HepG2 (cell line): ENCODE measurements at regions not wholly inside any gene's neighbourhood (a gene's known extent, or its start where the extent isn't known, plus 50 kb on each side); places are given as distances from the start of the nearest gene placed in this dataset.
A peak's percentile ranks its signal among the peaks of the same experiment; 100 is the strongest.

ENCODE experiments used
- ARHGAP35 ChIP-seq: sonication (generic); formaldehyde crosslinking; IDR thresholded peaks from 2 replicates; pipeline ENCODE4 v1.9.0; 2022; ENCODE audit warnings: mild to moderate bottlenecking, inconsistent platforms, moderate library complexity, missing genetic modification reagents, borderline replicate concordance
- ATM ChIP-seq: fragments of 450-650 bp; IDR thresholded peaks from 2 replicates; pipeline ENCODE4 v1.7.1; 2017; ENCODE audit warnings: mild to moderate bottlenecking, borderline replicate concordance
- CBX5 ChIP-seq: sonication (generic); formaldehyde crosslinking; IDR thresholded peaks from 2 replicates; pipeline ENCODE4 v1.4.0; 2020; ENCODE audit warnings: missing genetic modification reagents, borderline replicate concordance
- DNMT1 ChIP-seq: sonication (generic); formaldehyde crosslinking; IDR thresholded peaks from 2 replicates; pipeline ENCODE4 v1.5.1; 2020; ENCODE audit warnings: mild to moderate bottlenecking, missing genetic modification reagents
- EEA1 ChIP-seq: sonication (generic); formaldehyde crosslinking; IDR thresholded peaks from 2 replicates; pipeline ENCODE4 v1.5.1; 2020; ENCODE audit warnings: mild to moderate bottlenecking, missing genetic modification reagents, borderline replicate concordance
- HMG20A ChIP-seq: IDR thresholded peaks from 2 replicates; pipeline ENCODE4 v1.6.1; 2016; ENCODE audit warnings: borderline replicate concordance
- HOXA5 ChIP-seq: sonication (generic); formaldehyde crosslinking; IDR thresholded peaks from 2 replicates; pipeline ENCODE4 v1.4.0; 2020; ENCODE audit warnings: missing genetic modification reagents
- KLF9 ChIP-seq: IDR thresholded peaks from 2 replicates; pipeline ENCODE4 v1.6.1; 2016; ENCODE audit warnings: low read depth
- MNT ChIP-seq: fragments of 450-650 bp; IDR thresholded peaks from 2 replicates; pipeline ENCODE4 v1.6.1; 2016
- NFIB ChIP-seq: sonication (generic); formaldehyde crosslinking; IDR thresholded peaks from 2 replicates; pipeline ENCODE4 v1.9.0; 2021; ENCODE audit warnings: missing genetic modification reagents, mild to moderate bottlenecking, borderline replicate concordance
- NFYB ChIP-seq: sonication (generic); formaldehyde crosslinking; IDR thresholded peaks from 2 replicates; pipeline ENCODE4 v1.4.0; 2020; ENCODE audit warnings: missing genetic modification reagents
- PRPF4 ChIP-seq: fragments of 200-400 bp; formaldehyde crosslinking; IDR thresholded peaks from 2 replicates; pipeline ENCODE4 v1.6.1; 2016; ENCODE audit warnings: low read length, low read depth; ENCODE audit not compliant: poor library complexity, severe bottlenecking
- RAD21 ChIP-seq: fragments of 450-650 bp; formaldehyde crosslinking; IDR thresholded peaks from 2 replicates; pipeline ENCODE4 v1.5.0; 2020; ENCODE audit warnings: mild to moderate bottlenecking
- RFX5 ChIP-seq: IDR thresholded peaks from 2 replicates; pipeline ENCODE4 v1.6.1; 2011; ENCODE audit warnings: low read depth, low read length, improper control_type of control experiment
- STAT5B ChIP-seq: sonication (generic); formaldehyde crosslinking; IDR thresholded peaks from 2 replicates; pipeline ENCODE4 v1.4.0; 2020; ENCODE audit warnings: missing genetic modification reagents
- U2AF2 ChIP-seq: fragments of 200-400 bp; formaldehyde crosslinking; IDR thresholded peaks from 2 replicates; pipeline ENCODE4 v1.6.1; 2017; ENCODE audit warnings: low read depth, mild to moderate bottlenecking, low read length
- ZBTB7B ChIP-seq: sonication (generic); formaldehyde crosslinking; IDR thresholded peaks from 2 replicates; pipeline ENCODE4 v1.4.0; 2020; ENCODE audit warnings: missing genetic modification reagents
- ZFP91 ChIP-seq: sonication (generic); formaldehyde crosslinking; IDR thresholded peaks from 2 replicates; pipeline ENCODE4 v1.9.0; 2022; ENCODE audit warnings: missing genetic modification reagents, mild to moderate bottlenecking, borderline replicate concordance
- ZNF460 ChIP-seq: sonication (generic); formaldehyde crosslinking; IDR thresholded peaks from 2 replicates; pipeline ENCODE4 v1.5.1; 2020; ENCODE audit warnings: missing genetic modification reagents, mild to moderate bottlenecking, borderline replicate concordance
- ZNF484 ChIP-seq: sonication (generic); formaldehyde crosslinking; IDR thresholded peaks from 2 replicates; pipeline ENCODE4 v1.5.1; 2020; ENCODE audit warnings: mild to moderate bottlenecking, low read depth, missing genetic modification reagents, borderline replicate concordance
- ZNF513 ChIP-seq: sonication (generic); formaldehyde crosslinking; conservative IDR thresholded peaks from 2 replicates; pipeline ENCODE4 v1.5.0; 2020; ENCODE audit warnings: missing genetic modification reagents
- ZNF614 ChIP-seq: IDR thresholded peaks from 2 replicates; pipeline ENCODE4 v1.6.1; 2018; ENCODE audit warnings: missing biosample characterization, missing genetic modification reagents, inconsistent platforms, borderline replicate concordance
- ZNF691 ChIP-seq: sonication (generic); formaldehyde crosslinking; IDR thresholded peaks from 2 replicates; pipeline ENCODE4 v1.4.0; 2020; ENCODE audit warnings: missing genetic modification reagents, low read depth, mild to moderate bottlenecking, borderline replicate concordance
- ZNF766 ChIP-seq: sonication (generic); formaldehyde crosslinking; IDR thresholded peaks from 2 replicates; pipeline ENCODE4 v1.5.0; 2020; ENCODE audit warnings: missing genetic modification reagents, borderline replicate concordance
- ZNF768 ChIP-seq: sonication (generic); formaldehyde crosslinking; IDR thresholded peaks from 2 replicates; pipeline ENCODE4 v1.4.0; 2020; ENCODE audit warnings: missing genetic modification reagents

- TF ChIP-seq NFIB (CRISPR knock-in tag) (no peak), RAD21 (CRISPR knock-in tag) (peak; percentile 76), EEA1 (CRISPR knock-in tag) (no peak), RFX5 (no peak), ATM (no peak), ZNF484 (CRISPR knock-in tag) (no peak), KLF9 (CRISPR knock-in tag) (no peak), STAT5B (CRISPR knock-in tag) (no peak), HMG20A (CRISPR knock-in tag) (no peak), MNT (no peak), ZNF460 (CRISPR knock-in tag) (no peak), ZNF691 (no peak), ZNF513 (no peak), U2AF2 (no peak), ZNF768 (CRISPR knock-in tag) (no peak), ZNF614 (peak; percentile 50; the same call in 1 of the 2 replicates), ZFP91 (no peak), ARHGAP35 (no peak), CBX5 (no peak), ZNF766 (no peak), DNMT1 (CRISPR knock-in tag) (no peak), HOXA5 (no peak; the same call in 1 of the 2 replicates), PRPF4 (no peak), ZBTB7B (CRISPR knock-in tag) (0 out of 2 replicates have a peak, but pooled peaks have one; percentile 36), NFYB (CRISPR knock-in tag) (no peak)
Measured at GRCh38 chr2:109736177-109736827, 57.8 kb upstream of the RGPD5 start (continued).
